NCI-H526 (cell line): ENCODE measurements at regions not wholly inside any gene's neighbourhood (a gene's known extent, or its start where the extent isn't known, plus 50 kb on each side); places are given as distances from the start of the nearest gene placed in this dataset.

ENCODE experiments used
- DNase-seq, 2 experiments: peaks; one replicate each; lab custom pipeline; 2025; lab: John Stamatoyannopoulos, UW

GRCh38 chr10:78938695-78939672 is 129.8 kb upstream of the ZMIZ1 start:
- DNase-seq = no peak

- DNase-seq = no peak
These were observed 126.7 kb upstream of the ZMIZ1 start for GRCh38 chr10:78942091-78942501.

- DNase-seq = no peak
These were observed 123.9 kb upstream of the ZMIZ1 start for GRCh38 chr10:78944723-78945312.

- no peak for DNase-seq
These were observed 122.9 kb upstream of the ZMIZ1 start for GRCh38 chr10:78945838-78946237.

GRCh38 chr10:78947226-78947625 is 121.5 kb upstream of the ZMIZ1 start:
- DNase-seq = peak in 1 of 2 experiments; percentile 18

- DNase-seq = no peak
These were observed 121.0 kb upstream of the ZMIZ1 start for GRCh38 chr10:78947733-78948132.

- peak; percentile 21 to 71 for DNase-seq
These were observed 120.1 kb upstream of the ZMIZ1 start for GRCh38 chr10:78948621-78949030.

GRCh38 chr10:78950656-78951587 is 117.8 kb upstream of the ZMIZ1 start:
- DNase-seq = peak in 1 of 2 experiments; percentile 15

GRCh38 chr10:78952030-78952429 is 116.7 kb upstream of the ZMIZ1 start:
- DNase-seq = peak in 1 of 2 experiments; percentile 45

GRCh38 chr10:78952686-78953085 is 116.1 kb upstream of the ZMIZ1 start:
- no peak for DNase-seq

GRCh38 chr10:78953113-78953798 is 115.5 kb upstream of the ZMIZ1 start:
- no peak for DNase-seq

- DNase-seq = no peak
These were observed 114.9 kb upstream of the ZMIZ1 start for GRCh38 chr10:78953799-78954297.

GRCh38 chr10:78954689-78955088 is 114.1 kb upstream of the ZMIZ1 start:
- DNase-seq = no peak

- DNase-seq = no peak
These were observed 113.6 kb upstream of the ZMIZ1 start for GRCh38 chr10:78955206-78955605.

GRCh38 chr10:78956391-78956790 is 112.4 kb upstream of the ZMIZ1 start:
- peak in 1 of 2 experiments; percentile 55 for DNase-seq

GRCh38 chr10:78957471-78958039 is 111.2 kb upstream of the ZMIZ1 start:
- no peak for DNase-seq

GRCh38 chr10:78959217-78959923 is 109.4 kb upstream of the ZMIZ1 start:
- DNase-seq = no peak

- DNase-seq = no peak
These were observed 108.9 kb upstream of the ZMIZ1 start for GRCh38 chr10:78959924-78960285.

- no peak for DNase-seq
These were observed 108.4 kb upstream of the ZMIZ1 start for GRCh38 chr10:78960316-78960800.

- DNase-seq = no peak
These were observed 107.0 kb upstream of the ZMIZ1 start for GRCh38 chr10:78961760-78962159.
